K562 (cell line): ENCODE measurements at regions not wholly inside any gene's neighbourhood (a gene's known extent, or its start where the extent isn't known, plus 50 kb on each side); places are given as distances from the start of the nearest gene placed in this dataset.

Experiments used
- ATAC-seq: fragments of 200-7000 bp; cut with Tn5 transposase; 3 replicates; pipeline ENCODE4 v1.9.1; 2020; ENCODE audit warnings: moderate library complexity
- BruUV-seq: library from RNA; stranded (reverse); fragments of 400-500 nt; replicated peaks from 2 replicates; lab custom pipeline; 2021; lab: Mats Ljungman, UMichigan
- CTCF ChIA-PET: fragments of 300-600 bp; formaldehyde crosslinking; extraction: SDS; loops from one replicate; lab custom pipeline; 2021; ENCODE audit warnings: low intra/inter-chr PET ratio; lab: Yijun Ruan, JAX
- POLR2A ChIA-PET: fragments of 300-600, 350-650 bp; sonication (Branson Sonifier 250); formaldehyde crosslinking; extraction: SDS; loops from one replicate; lab custom pipeline; 2021; ENCODE audit warnings: antibody characterized with exemption, inconsistent platforms; lab: Yijun Ruan, JAX
- DNase-seq, 4 experiments: peaks; one replicate each; pipeline versions ENCODE4 v3.0.0 to v3.0.0-alpha.2; 2011 to 2018; ENCODE audit warnings: low spot score in 3 of 4, mixed read lengths in 3 of 4; ENCODE audit errors: extremely low read depth in 1 of 4
- FAIRE-seq: peaks from 2 replicates; lab custom pipeline; 2011; peaks lifted over from hg19 to GRCh38; lab: Jason Lieb, UNC
- H2AFZ ChIP-seq: 2 replicates; pipeline ENCODE4 v1.6.0; 2011; ENCODE audit warnings: low read depth, low read length, control low read depth, inconsistent platforms
- H3K27ac ChIP-seq: fragments of 200-600 bp; 3 replicates; pipeline ENCODE4 v1.8.0; 2011; ENCODE audit warnings: low read depth, mild to moderate bottlenecking, control low read depth, inconsistent platforms, low read length, moderate library complexity, mixed read lengths; ENCODE audit errors: extremely low read depth
- H3K27me3 ChIP-seq, 2 experiments: fragments of 300-600 bp in 1 of 2; 2 replicates in 1 of 2; 3 replicates in 1 of 2; pipeline versions ENCODE4 v1.6.0 to v1.8.0; 2011; ENCODE audit warnings: inconsistent platforms in 2 of 2, low read length in 2 of 2, mild to moderate bottlenecking in 1 of 2, mixed read lengths in 1 of 2, moderate library complexity in 1 of 2; ENCODE audit not compliant: control insufficient read depth in 2 of 2, insufficient read depth in 2 of 2
- H3K36me3 ChIP-seq: fragments of 300-600 bp; 3 replicates; pipeline ENCODE4 v1.8.0; 2011; ENCODE audit warnings: mild to moderate bottlenecking, low read length, inconsistent platforms; ENCODE audit not compliant: control insufficient read depth, insufficient read depth
- H3K4me1 ChIP-seq, 2 experiments: fragments of 200-600 bp in 1 of 2; replicated peaks in 1 of 2; 2 replicates in 1 of 2; 3 replicates in 1 of 2; pipeline versions ENCODE4 v1.5.1 to v1.8.0; 2011; ENCODE audit warnings: inconsistent platforms in 2 of 2, low read length in 2 of 2, mild to moderate bottlenecking in 1 of 2, mixed read lengths in 1 of 2, moderate library complexity in 1 of 2; ENCODE audit not compliant: control insufficient read depth in 2 of 2, insufficient read depth in 2 of 2
- H3K4me2 ChIP-seq: 2 replicates; pipeline ENCODE4 v1.6.1; 2011; ENCODE audit warnings: low read length, control low read depth, inconsistent platforms, mixed read lengths; ENCODE audit not compliant: insufficient read depth
- H3K4me3 ChIP-seq: fragments of 200-600 bp; sonication (generic), shearing (Covaris generic); 2 replicates; pipeline ENCODE4 v1.5.1; 2016; ENCODE audit warnings: control low read depth, inconsistent platforms
- H3K79me2 ChIP-seq: fragments of 200-600 bp; 3 replicates; pipeline ENCODE4 v1.8.0; 2011; ENCODE audit warnings: low read length, inconsistent platforms; ENCODE audit not compliant: control insufficient read depth, insufficient read depth
- H3K9ac ChIP-seq, 2 experiments: 2 replicates each; pipeline versions ENCODE4 v1.6.0 to v1.6.1; 2011; ENCODE audit warnings: low read depth in 2 of 2, low read length in 2 of 2, control low read depth in 1 of 2, inconsistent platforms in 1 of 2, mild to moderate bottlenecking in 1 of 2, mixed read lengths in 1 of 2; ENCODE audit not compliant: insufficient read depth in 1 of 2
- H3K9me1 ChIP-seq: one replicate; pipeline ENCODE4 v1.6.0; 2011; ENCODE audit warnings: inconsistent platforms, mild to moderate bottlenecking, low read length, moderate library complexity; ENCODE audit not compliant: control insufficient read depth, insufficient read depth
- H3K9me3 ChIP-seq: replicated peaks from 2 replicates; pipeline ENCODE4 v1.5.1; 2011; ENCODE audit warnings: low read depth, low read length, inconsistent platforms; ENCODE audit not compliant: control insufficient read depth, insufficient read depth
- H4K20me1 ChIP-seq: replicated peaks from 2 replicates; pipeline ENCODE4 v1.6.1; 2011; ENCODE audit warnings: low read length, inconsistent platforms, mixed read lengths; ENCODE audit not compliant: control insufficient read depth, insufficient read depth
- AFF4 ChIP-seq: sonication (generic); formaldehyde crosslinking; IDR thresholded peaks from 2 replicates; pipeline ENCODE4 v1.8.0; 2023; ENCODE audit warnings: mild to moderate bottlenecking, missing genetic modification reagents
- CBFA2T3 ChIP-seq: fragments of 450-650 bp; IDR thresholded peaks from 2 replicates; pipeline ENCODE4 v1.6.1; 2017
- GABPA ChIP-seq: fragments of 200-800 bp; sonication (Bioruptor generic); conservative IDR thresholded peaks from 2 replicates; pipeline ENCODE4 v1.6.1; 2016; ENCODE audit warnings: low read depth, missing genetic modification characterization, missing compliant biosample characterization
- GATAD2A ChIP-seq: fragments of 450-650 bp; IDR thresholded peaks from 2 replicates; pipeline ENCODE4 v1.6.1; 2017
- HNRNPK ChIP-seq: fragments of 200-400 bp; formaldehyde crosslinking; IDR thresholded peaks from one replicate; pipeline ENCODE4 v1.6.1; 2018; ENCODE audit warnings: mild to moderate bottlenecking, low read depth, low read length; ENCODE audit not compliant: poor library complexity, severe bottlenecking
- MYNN ChIP-seq, 2 experiments: sonication (generic); formaldehyde crosslinking in 1 of 2; IDR thresholded peaks; 2 replicates each; pipeline versions ENCODE4 v1.5.0 to v1.6.1; 2016 to 2020; ENCODE audit warnings: antibody characterized with exemption in 1 of 2, missing genetic modification reagents in 1 of 2
- POLR2AphosphoS2 ChIP-seq: IDR thresholded peaks from 2 replicates; pipeline ENCODE4 v1.6.1; 2012; ENCODE audit warnings: low read length, improper control_type of control experiment
- POLR2G ChIP-seq: fragments of 200-400 bp; formaldehyde crosslinking; IDR thresholded peaks from 2 replicates; pipeline ENCODE4 v1.6.1; 2017; ENCODE audit warnings: low read depth, mild to moderate bottlenecking, antibody characterized with exemption, low read length, moderate library complexity
- RBM39 ChIP-seq: fragments of 200-400 bp; formaldehyde crosslinking; optimal IDR thresholded peaks from 2 replicates; pipeline ENCODE3; 2018; ENCODE audit warnings: low read depth, low read length
- TCFL5 ChIP-seq: fragments of 250-450 bp; sonication (Bioruptor Pico); conservative IDR thresholded peaks from 2 replicates; pipeline ENCODE4 v1.6.1; 2021; ENCODE audit warnings: mild to moderate bottlenecking, moderate library complexity, matching md5 sums
- ZFPM2 ChIP-seq: fragments of 250-450 bp; sonication (Bioruptor Pico); IDR thresholded peaks from 2 replicates; pipeline ENCODE4 v1.5.1; 2022; ENCODE audit warnings: mild to moderate bottlenecking
- ZNF184 ChIP-seq: sonication (generic); formaldehyde crosslinking; IDR thresholded peaks from 2 replicates; pipeline ENCODE4 v1.5.0; 2020; ENCODE audit warnings: missing genetic modification reagents
- ZNF707 ChIP-seq: fragments of 250-450 bp; sonication (Bioruptor Pico); conservative IDR thresholded peaks from 2 replicates; pipeline ENCODE4 v1.8.0; 2022; ENCODE audit warnings: inconsistent platforms, mild to moderate bottlenecking, moderate library complexity
- in situ Hi-C: fragments of 300-500 bp; cut with MboI; formaldehyde crosslinking; loops from 4 replicates; pipeline ENCODE4 v1.15.0; 2018; ENCODE audit warnings: inconsistent platforms, mixed read lengths
- intact Hi-C: fragments of 100-400 bp; cut with micrococcal nuclease; formaldehyde crosslinking; loops from 2 replicates; pipeline ENCODE4 v1.14.2; 2022
- TF ChIP-seq, protein P1 (sequence below): fragments of 450-650 bp; IDR thresholded peaks from 2 replicates; pipeline ENCODE4 v1.6.1; 2016; ENCODE audit warnings: low read depth, mild to moderate bottlenecking, moderate library complexity

DNA sequence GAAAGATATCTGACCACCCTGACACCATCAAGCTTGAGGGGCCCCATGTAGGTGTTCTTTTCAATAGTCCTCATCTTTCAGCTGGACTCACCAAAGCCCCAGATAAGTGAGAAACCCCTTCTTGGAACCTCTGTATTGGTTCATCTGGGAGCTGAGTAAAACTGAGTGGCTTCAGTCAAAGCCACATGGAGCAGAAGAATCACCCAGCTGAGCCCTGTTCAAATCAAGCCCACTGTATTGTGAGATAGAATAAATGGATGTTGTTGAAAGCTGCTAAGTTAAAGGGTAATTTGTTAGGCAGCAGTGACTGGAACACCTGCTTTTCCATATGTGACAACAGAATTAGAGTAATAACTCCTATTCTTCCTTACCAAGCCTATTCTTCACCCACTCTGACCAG is 64.8 kb upstream of the SDK1 start:
- Histone ChIP-seq H3K9me1 (no peaks in the 10 kb centered on the region), H2AFZ (no peak overlapping the region), H4K20me1 (no peaks in the 10 kb centered on the region), H3K9me3 (no peaks in the 10 kb centered on the region), H3K79me2 (no peaks in the 10 kb centered on the region), H3K4me2 (no peak overlapping the region), H3K4me3 (no peak overlapping the region), H3K9ac (no peak overlapping the region), H3K27ac (no peak overlapping the region), H3K36me3 (no peaks in the 10 kb centered on the region), H3K27me3 (peaks cover 10 to 30% of the 10 kb centered on the region in 2 experiments; a peak in 3 of 5 replicates), H3K4me1 (no peaks in the 10 kb centered on the region)
- FAIRE-seq (no peak), ATAC-seq (no peak), DNase-seq (no peak)
- BruUV-seq, result no TSS peak
- intact Hi-C loops (no loop called here), in situ Hi-C loops (no loop called here)
- CTCF ChIA-PET, result no interaction called here
- no peak for TF ChIP-seq ZNF707 (CRISPR knock-in tag)
- no peak for TF ChIP-seq GABPA (tag)
- TF ChIP-seq RBM39, result no peak
- no peak for TF ChIP-seq POLR2G
- TF ChIP-seq ZNF184 (CRISPR knock-in tag), result no peak
- TF ChIP-seq ZFPM2 (CRISPR knock-in tag), result no peak
- no peak for TF ChIP-seq CBFA2T3
- TF ChIP-seq, protein P1, sequence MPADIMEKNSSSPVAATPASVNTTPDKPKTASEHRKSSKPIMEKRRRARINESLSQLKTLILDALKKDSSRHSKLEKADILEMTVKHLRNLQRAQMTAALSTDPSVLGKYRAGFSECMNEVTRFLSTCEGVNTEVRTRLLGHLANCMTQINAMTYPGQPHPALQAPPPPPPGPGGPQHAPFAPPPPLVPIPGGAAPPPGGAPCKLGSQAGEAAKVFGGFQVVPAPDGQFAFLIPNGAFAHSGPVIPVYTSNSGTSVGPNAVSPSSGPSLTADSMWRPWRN, result no peak
- no peak for TF ChIP-seq MYNN (IDR thresholded peaks at IDR 0.05)
- no peak for TF ChIP-seq MYNN (CRISPR knock-in tag; IDR thresholded peaks at IDR 0.05)
- TF ChIP-seq GATAD2A, result no peak
- TF ChIP-seq POLR2AphosphoS2, result no peak
- no peak for TF ChIP-seq HNRNPK
- TF ChIP-seq AFF4 (CRISPR knock-in tag), result no peak
- no peak for TF ChIP-seq TCFL5 (CRISPR knock-in tag)
- POLR2A ChIA-PET, result interaction anchor here (0.6 to 1.5 kb wide), 2 partner anchors 16 to 31 kb away, joined by 3 read pairs; no protein-coding TSS in a partner anchor
